GM23248 (cell line): ENCODE measurements at regions not wholly inside any gene's neighbourhood (a gene's known extent, or its start where the extent isn't known, plus 50 kb on each side); places are given as distances from the start of the nearest gene placed in this dataset.

ENCODE experiments used
- DNase-seq: peaks from one replicate; pipeline ENCODE4 v3.0.0-alpha.2; 2015
- H2AFZ ChIP-seq: fragments of 200-600 bp; sonication (generic); 2 replicates; pipeline ENCODE4 v1.6.1; 2016; ENCODE audit warnings: antibody characterized with exemption
- H3F3A ChIP-seq: fragments of 200-600 bp; sonication (generic); 2 replicates; pipeline ENCODE4 v1.6.1; 2016; ENCODE audit warnings: mild to moderate bottlenecking, antibody characterized with exemption, mixed run types; ENCODE audit not compliant: insufficient read depth
- H3K27ac ChIP-seq: fragments of 200-600 bp; sonication (generic); 2 replicates; pipeline ENCODE4 v1.5.1; 2016; ENCODE audit warnings: mild to moderate bottlenecking
- H3K27me3 ChIP-seq: fragments of 200-600 bp; sonication (generic); replicated peaks from 2 replicates; pipeline ENCODE4 v1.6.1; 2016; ENCODE audit warnings: mild to moderate bottlenecking; ENCODE audit not compliant: insufficient read depth
- H3K36me3 ChIP-seq: fragments of 200-600 bp; sonication (generic); 2 replicates; pipeline ENCODE4 v1.6.1; 2016; ENCODE audit warnings: low read depth, mild to moderate bottlenecking
- H3K4me1 ChIP-seq: fragments of 200-600 bp; sonication (generic); 2 replicates; pipeline ENCODE4 v1.6.1; 2016; ENCODE audit warnings: mild to moderate bottlenecking; ENCODE audit not compliant: insufficient read depth
- H3K4me2 ChIP-seq: fragments of 200-600 bp; sonication (generic); one replicate; pipeline ENCODE4 v1.6.1; 2016; ENCODE audit warnings: mild to moderate bottlenecking; ENCODE audit not compliant: unreplicated experiment
- H3K4me3 ChIP-seq: fragments of 200-600 bp; sonication (generic); 2 replicates; pipeline ENCODE4 v1.5.1; 2016; ENCODE audit warnings: mild to moderate bottlenecking
- H3K79me2 ChIP-seq: fragments of 200-600 bp; sonication (generic); 2 replicates; pipeline ENCODE4 v1.6.1; 2016; ENCODE audit warnings: mild to moderate bottlenecking; ENCODE audit not compliant: insufficient read depth
- H3K9ac ChIP-seq: fragments of 200-600 bp; sonication (generic); 2 replicates; pipeline ENCODE4 v1.6.1; 2016; ENCODE audit warnings: mild to moderate bottlenecking
- H3K9me2 ChIP-seq: fragments of 200-600 bp; sonication (generic); 2 replicates; pipeline ENCODE4 v1.6.1; 2016; ENCODE audit warnings: mixed run types, mild to moderate bottlenecking, moderate library complexity; ENCODE audit not compliant: insufficient read depth
- H3K9me3 ChIP-seq: fragments of 200-600 bp; sonication (generic); one replicate; pipeline ENCODE4 v1.6.1; 2017; ENCODE audit warnings: low read depth
- H4K20me1 ChIP-seq: fragments of 200-600 bp; sonication (generic); 2 replicates; pipeline ENCODE4 v1.6.0; 2016; ENCODE audit not compliant: insufficient read depth
- EZH2 ChIP-seq: fragments of 200-600 bp; sonication (generic); IDR thresholded peaks from 2 replicates; pipeline ENCODE4 v1.6.1; 2018; ENCODE audit warnings: antibody characterized with exemption, mild to moderate bottlenecking; ENCODE audit not compliant: insufficient read depth, poor library complexity, severe bottlenecking
- EZH2phosphoT487 ChIP-seq: fragments of 200-600 bp; sonication (generic); IDR thresholded peaks from 2 replicates; pipeline ENCODE4 v1.6.1; 2018; ENCODE audit warnings: antibody characterized with exemption, moderate library complexity, mild to moderate bottlenecking, low read depth; ENCODE audit not compliant: insufficient read depth
- WGBS, 2 experiments: methylation state at CpG; one replicate each; pipeline ENCODE4 v1.1.6; 2015 to 2017; ENCODE audit warnings: low lambda C conversion rate in 2 of 2, low coverage in 1 of 2; ENCODE audit errors: missing lambda C conversion rate in 2 of 2; 5-methylcytosine and 5-hydroxymethylcytosine counted together
- in situ Hi-C: fragments of 300-500 bp; cut with MboI; formaldehyde crosslinking; loops from 2 replicates; pipeline ENCODE4 v1.15.0; 2020

- no peaks in the 10 kb centered on the region for H3K79me2 ChIP-seq
- no peaks in the 10 kb centered on the region for H3K9me3 ChIP-seq
- H3K27ac ChIP-seq: no peak overlapping the region
- no peak overlapping the region for H3K4me3 ChIP-seq
- no peaks in the 10 kb centered on the region for H3K36me3 ChIP-seq
- H2AFZ ChIP-seq: no peak overlapping the region
- no peak for DNase-seq
- TF ChIP-seq EZH2 (no peak), EZH2phosphoT487 (no peak)
- H3K9ac ChIP-seq: no peak overlapping the region
- no peak overlapping the region for H3K4me2 ChIP-seq
- in situ Hi-C loops: no loop called here
- WGBS, 2 experiments: 52 to 58% methylated on average over 1 of the region's 1 CpG
- no peaks in the 10 kb centered on the region for H3F3A ChIP-seq
- no peaks in the 10 kb centered on the region for H4K20me1 ChIP-seq
- H3K9me2 ChIP-seq: no peaks in the 10 kb centered on the region
- H3K4me1 ChIP-seq: no peaks in the 10 kb centered on the region
- H3K27me3 ChIP-seq: no peaks in the 10 kb centered on the region
These were observed 388.2 kb downstream of the PRR16 start for GRCh38 chr5:120852222-120852860.

GRCh38 chr5:120866997-120867396, 402.9 kb downstream of the PRR16 start:
- DNase-seq: no peak
- Histone ChIP-seq H3K79me2 (no peaks in the 10 kb centered on the region), H3K4me2 (no peak overlapping the region), H3F3A (no peaks in the 10 kb centered on the region), H3K36me3 (no peaks in the 10 kb centered on the region), H3K4me1 (no peaks in the 10 kb centered on the region), H3K9ac (no peak overlapping the region), H2AFZ (no peak overlapping the region), H3K27me3 (no peaks in the 10 kb centered on the region), H4K20me1 (no peaks in the 10 kb centered on the region), H3K27ac (no peak overlapping the region), H3K9me3 (no peaks in the 10 kb centered on the region), H3K4me3 (no peak overlapping the region), H3K9me2 (no peaks in the 10 kb centered on the region)
- TF ChIP-seq EZH2 (no peak), EZH2phosphoT487 (no peak)
- 86 to 91% methylated on average over 6 to 7 of the region's 7 CpGs for WGBS, 2 experiments
- in situ Hi-C loops: no loop called here

- Histone ChIP-seq H3K36me3 (no peaks in the 10 kb centered on the region), H3K27me3 (no peaks in the 10 kb centered on the region), H3K9me3 (no peaks in the 10 kb centered on the region), H3K27ac (no peak overlapping the region), H3K9me2 (no peaks in the 10 kb centered on the region), H3F3A (no peaks in the 10 kb centered on the region), H3K4me3 (no peak overlapping the region), H2AFZ (no peak overlapping the region), H4K20me1 (no peaks in the 10 kb centered on the region), H3K4me2 (no peak overlapping the region), H3K79me2 (no peaks in the 10 kb centered on the region), H3K9ac (no peak overlapping the region), H3K4me1 (0 out of 2 replicates have a peak, but pooled peaks cover 10% of the 10 kb centered on the region)
- DNase-seq: no peak
- 94 to 100% methylated on average over 1 of the region's 1 CpG for WGBS, 2 experiments
- TF ChIP-seq EZH2phosphoT487: no peak
- TF ChIP-seq EZH2: no peak
- in situ Hi-C loops: no loop called here
These were observed 405.7 kb downstream of the PRR16 start for GRCh38 chr5:120869831-120870230.

- H3K9me2 ChIP-seq: no peaks in the 10 kb centered on the region
- no peak overlapping the region for H3K4me3 ChIP-seq
- WGBS, 2 experiments: 37 to 47% methylated on average over 2 of the region's 2 CpGs
- H3F3A ChIP-seq: no peaks in the 10 kb centered on the region
- H3K9me3 ChIP-seq: no peaks in the 10 kb centered on the region
- no peak overlapping the region for H2AFZ ChIP-seq
- in situ Hi-C loops: no loop called here
- no peaks in the 10 kb centered on the region for H3K27me3 ChIP-seq
- H3K27ac ChIP-seq: no peak overlapping the region
- no peak for TF ChIP-seq EZH2
- H4K20me1 ChIP-seq: no peaks in the 10 kb centered on the region
- no peaks in the 10 kb centered on the region for H3K79me2 ChIP-seq
- no peaks in the 10 kb centered on the region for H3K36me3 ChIP-seq
- H3K9ac ChIP-seq: no peak overlapping the region
- H3K4me2 ChIP-seq: no peak overlapping the region
- DNase-seq: peak; percentile 41
- H3K4me1 ChIP-seq: 0 out of 2 replicates have a peak, but pooled peaks cover 10% of the 10 kb centered on the region
These were observed 408.2 kb downstream of the PRR16 start for GRCh38 chr5:120872297-120872696.
